ENCODE measurements at regions not wholly inside any gene's neighbourhood (a gene's known extent, or its start where the extent isn't known, plus 50 kb on each side); places are given as distances from the start of the nearest gene placed in this dataset.
"Not testable (repeated sequence)": the region's sequence is repeated elsewhere in the genome, so short reads cannot be mapped to it uniquely, and the experiment has no call there.

DNA sequence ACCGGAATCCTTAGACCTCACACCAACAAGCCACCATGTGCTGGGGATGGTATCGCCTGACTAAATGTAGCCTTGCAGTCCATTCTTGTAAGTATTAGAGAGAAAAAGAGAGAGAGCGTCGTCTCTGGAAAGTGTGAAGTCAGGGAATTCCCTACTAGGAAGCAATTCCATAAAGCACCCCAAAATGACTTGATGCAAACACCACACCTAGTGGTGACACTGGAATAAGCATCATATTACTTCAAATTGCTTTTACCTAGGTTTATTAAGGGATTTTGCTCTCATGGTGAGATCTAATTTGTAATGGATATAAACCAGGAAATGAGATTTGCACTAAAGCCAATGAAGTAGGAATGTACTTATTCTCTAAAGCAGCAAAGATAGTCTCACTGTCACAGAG is 111.4 kb upstream of the METTL9 start:
- DNase-seq; H3K27me3 ChIP-seq (replicated peaks; ENCODE audit: control insufficient read depth, insufficient read depth, low read length, poor library complexity, severe bottlenecking); H3K27ac ChIP-seq (ENCODE audit: insufficient read depth, low read length, poor library complexity, severe bottlenecking); H3K36me3 ChIP-seq (ENCODE audit: control insufficient read depth, insufficient read depth, low read length); H3K9me3 ChIP-seq (ENCODE audit: control insufficient read depth, low read length); H3K4me3 ChIP-seq (ENCODE audit: insufficient read depth, low read depth, low read length, poor library complexity, severe bottlenecking); H3K4me1 ChIP-seq (ENCODE audit: control insufficient read depth, insufficient read depth, low read length, poor library complexity, severe bottlenecking): not testable (repeated sequence)

DNA sequence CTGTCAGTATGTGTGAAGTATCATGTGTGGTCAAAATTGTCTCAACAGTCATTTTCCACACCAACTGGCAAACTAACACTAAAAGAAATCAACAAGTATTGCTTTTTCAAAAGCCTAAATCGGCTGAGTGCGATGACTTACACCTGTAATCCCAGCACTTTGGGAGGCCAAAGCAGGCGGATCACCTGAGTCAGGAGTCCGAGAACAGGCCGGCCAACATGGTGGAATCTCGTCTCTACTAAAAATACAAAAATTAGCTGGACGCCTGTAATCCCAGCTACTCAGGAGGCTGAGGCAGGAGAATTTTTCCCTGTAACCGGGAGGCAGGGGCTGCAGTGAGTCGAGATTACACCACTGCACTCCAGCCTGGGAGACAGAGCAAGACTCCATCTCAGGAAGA is 100.3 kb upstream of the METTL9 start:
- H3K27me3 ChIP-seq (replicated peaks; ENCODE audit: control insufficient read depth, insufficient read depth, low read length, poor library complexity, severe bottlenecking); H3K9me3 ChIP-seq (ENCODE audit: control insufficient read depth, low read length); DNase-seq; H3K4me1 ChIP-seq (ENCODE audit: control insufficient read depth, insufficient read depth, low read length, poor library complexity, severe bottlenecking); H3K4me3 ChIP-seq (ENCODE audit: insufficient read depth, low read depth, low read length, poor library complexity, severe bottlenecking); H3K27ac ChIP-seq (ENCODE audit: insufficient read depth, low read length, poor library complexity, severe bottlenecking); H3K36me3 ChIP-seq (ENCODE audit: control insufficient read depth, insufficient read depth, low read length): not testable (repeated sequence)

DNA sequence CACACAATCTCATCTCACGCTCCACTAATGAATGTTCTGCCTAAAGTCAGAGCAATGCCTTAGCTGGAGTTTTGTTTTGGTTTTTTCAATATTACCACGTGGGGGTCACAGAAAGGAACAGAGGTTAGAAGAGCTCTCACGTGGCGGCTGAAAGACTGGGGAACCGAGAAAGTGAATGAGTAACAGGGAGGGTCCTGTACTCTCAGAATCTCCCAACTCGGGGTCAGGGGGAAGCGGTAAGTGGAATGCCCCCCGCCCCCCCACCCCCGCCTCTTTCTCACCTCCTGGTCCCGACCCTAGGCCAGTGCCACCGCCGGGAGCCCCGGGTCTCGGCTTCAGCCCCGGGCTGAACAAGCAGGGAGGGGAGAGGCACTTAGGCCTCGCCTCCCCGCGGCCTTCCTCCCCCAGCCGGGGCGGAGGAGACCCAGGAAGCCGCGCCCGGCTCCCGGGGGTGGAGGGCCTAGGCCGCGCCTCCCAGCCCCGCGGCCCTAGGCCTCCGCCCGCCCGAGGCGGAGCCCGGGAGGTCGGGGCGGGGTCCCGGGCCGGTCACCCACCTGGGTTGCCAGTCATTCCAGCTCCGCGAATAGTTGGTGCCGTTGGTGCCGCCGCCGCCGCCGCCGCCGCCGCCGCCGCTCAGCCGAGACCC is 98.0 kb upstream of the METTL9 start:
- not testable (repeated sequence) for H3K4me1 ChIP-seq (ENCODE audit: control insufficient read depth, insufficient read depth, low read length, poor library complexity, severe bottlenecking); H3K36me3 ChIP-seq (ENCODE audit: control insufficient read depth, insufficient read depth, low read length); H3K9me3 ChIP-seq (ENCODE audit: control insufficient read depth, low read length); H3K27me3 ChIP-seq (replicated peaks; ENCODE audit: control insufficient read depth, insufficient read depth, low read length, poor library complexity, severe bottlenecking)
- peak overlapping the region; percentile 98 for H3K4me3 ChIP-seq (ENCODE audit: insufficient read depth, low read depth, low read length, poor library complexity, severe bottlenecking)
- peak overlapping the region; percentile 97 for H3K27ac ChIP-seq (ENCODE audit: insufficient read depth, low read length, poor library complexity, severe bottlenecking)
- peak; percentile 53 to 69 (median 59) for DNase-seq

DNA sequence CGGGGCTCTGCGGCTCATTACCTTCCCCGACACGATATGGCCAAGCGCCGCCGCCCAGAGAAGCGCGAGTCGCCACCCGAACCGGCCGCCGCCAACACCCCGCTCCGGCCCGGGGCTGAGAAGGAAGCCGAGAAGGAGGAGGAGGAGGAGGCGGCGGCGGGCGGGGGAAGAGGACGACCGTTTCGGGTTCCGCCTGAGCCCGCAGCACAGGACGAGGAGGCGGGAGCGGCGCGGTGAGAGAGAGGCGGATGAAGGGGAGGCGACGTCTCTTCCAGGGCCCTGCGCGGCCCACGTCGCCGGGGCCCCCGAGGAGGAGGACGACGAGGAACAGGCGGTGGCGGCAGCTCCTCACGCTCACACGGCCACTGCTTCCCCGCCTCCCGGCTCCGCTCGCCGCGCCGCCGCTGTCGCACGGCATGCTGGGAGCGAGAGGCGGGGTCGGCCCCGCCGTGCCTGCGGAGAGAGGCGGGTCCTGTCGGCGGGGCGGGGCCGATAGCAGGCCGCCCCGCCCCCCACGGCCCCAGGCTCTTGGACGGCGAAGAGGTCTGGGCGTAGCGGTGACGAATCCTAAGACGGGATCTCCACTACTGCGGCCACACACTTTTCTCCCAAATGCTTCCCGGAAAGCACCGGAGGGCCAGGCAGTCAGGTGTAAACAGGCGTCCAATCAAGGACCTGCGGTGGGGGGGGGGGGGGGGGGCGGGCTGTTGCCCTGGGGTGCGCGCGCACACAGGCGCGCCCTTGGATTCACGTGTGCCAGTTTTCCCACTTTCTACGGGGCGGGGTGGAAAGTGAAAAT is 97.3 kb upstream of the METTL9 start:
- Histone ChIP-seq H3K4me1 (ENCODE audit: control insufficient read depth, insufficient read depth, low read length, poor library complexity, severe bottlenecking) (no peaks in the 10 kb centered on the region), H3K36me3 (ENCODE audit: control insufficient read depth, insufficient read depth, low read length) (no peaks in the 10 kb centered on the region), H3K27ac (ENCODE audit: insufficient read depth, low read length, poor library complexity, severe bottlenecking) (peak overlapping the region; percentile 97), H3K4me3 (ENCODE audit: insufficient read depth, low read depth, low read length, poor library complexity, severe bottlenecking) (peak overlapping the region; percentile 98), H3K27me3 (replicated peaks; ENCODE audit: control insufficient read depth, insufficient read depth, low read length, poor library complexity, severe bottlenecking) (no peaks in the 10 kb centered on the region), H3K9me3 (ENCODE audit: control insufficient read depth, low read length) (no peaks in the 10 kb centered on the region)
- peak; percentile 76 to 90 (median 85) for DNase-seq

DNA sequence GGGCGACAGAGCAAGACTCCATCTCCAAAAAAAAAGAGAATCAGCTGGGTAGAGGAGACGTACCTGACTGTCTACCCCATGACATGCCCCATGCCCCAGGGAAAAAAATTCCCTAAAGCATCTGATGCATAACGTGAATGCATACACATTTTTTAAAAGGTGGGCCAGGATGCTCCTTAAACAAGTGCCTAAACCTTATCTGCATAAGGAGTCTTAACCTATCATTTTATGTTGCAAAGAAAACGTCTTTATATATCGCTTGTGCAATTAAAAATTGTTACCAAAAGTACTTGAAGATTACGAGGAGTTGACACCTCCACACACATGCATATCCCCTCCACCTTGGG is 95.8 kb upstream of the METTL9 start:
- H3K36me3 ChIP-seq (ENCODE audit: control insufficient read depth, insufficient read depth, low read length); H3K4me1 ChIP-seq (ENCODE audit: control insufficient read depth, insufficient read depth, low read length, poor library complexity, severe bottlenecking); H3K9me3 ChIP-seq (ENCODE audit: control insufficient read depth, low read length); H3K27me3 ChIP-seq (replicated peaks; ENCODE audit: control insufficient read depth, insufficient read depth, low read length, poor library complexity, severe bottlenecking); H3K4me3 ChIP-seq (ENCODE audit: insufficient read depth, low read depth, low read length, poor library complexity, severe bottlenecking); DNase-seq; H3K27ac ChIP-seq (ENCODE audit: insufficient read depth, low read length, poor library complexity, severe bottlenecking): not testable (repeated sequence)

DNA sequence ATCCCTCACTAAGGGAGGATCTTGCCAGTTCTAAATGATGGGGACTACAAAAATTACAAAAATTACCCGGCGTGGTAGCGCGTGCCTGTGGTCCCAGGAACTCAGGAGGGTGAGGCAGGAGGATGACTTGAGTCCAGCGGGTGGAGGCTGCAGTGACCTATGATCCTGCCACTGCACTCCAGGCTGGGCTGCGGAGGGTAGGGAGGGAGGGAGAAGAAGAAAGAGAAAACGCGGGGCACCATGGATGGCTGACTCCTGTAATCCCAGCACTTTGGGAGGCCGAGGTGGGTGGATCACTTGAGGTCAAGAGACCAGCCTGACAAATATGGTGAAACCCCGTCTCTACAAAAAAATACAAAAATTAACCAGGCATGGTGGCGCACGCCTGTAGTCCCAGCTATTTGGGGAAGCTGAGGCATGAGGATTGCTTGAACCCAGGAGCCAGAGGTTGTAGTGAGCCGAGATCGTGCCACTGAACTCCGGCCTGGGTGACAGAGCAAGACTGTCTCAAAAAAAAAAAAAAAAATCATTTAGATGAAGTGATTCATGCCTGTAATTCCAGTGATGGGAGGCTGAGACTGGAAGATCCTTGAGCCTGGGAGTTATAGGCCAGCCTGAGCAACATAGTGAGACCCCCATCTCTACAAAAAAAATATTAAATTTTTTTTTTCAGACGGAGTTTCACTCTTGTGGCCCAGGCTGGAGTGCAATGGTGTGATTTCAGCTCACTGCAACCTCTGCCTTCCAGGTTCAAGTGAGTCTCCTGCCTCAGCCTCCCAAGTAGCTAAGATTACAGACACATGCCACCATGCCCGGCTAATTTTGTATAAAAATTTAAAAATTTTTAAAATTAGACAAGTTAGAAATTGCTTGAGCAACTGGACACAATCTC is 95.2 kb upstream of the METTL9 start:
- H3K36me3 ChIP-seq (ENCODE audit: control insufficient read depth, insufficient read depth, low read length); H3K9me3 ChIP-seq (ENCODE audit: control insufficient read depth, low read length); H3K27ac ChIP-seq (ENCODE audit: insufficient read depth, low read length, poor library complexity, severe bottlenecking); H3K27me3 ChIP-seq (replicated peaks; ENCODE audit: control insufficient read depth, insufficient read depth, low read length, poor library complexity, severe bottlenecking); H3K4me1 ChIP-seq (ENCODE audit: control insufficient read depth, insufficient read depth, low read length, poor library complexity, severe bottlenecking); DNase-seq; H3K4me3 ChIP-seq (ENCODE audit: insufficient read depth, low read depth, low read length, poor library complexity, severe bottlenecking): not testable (repeated sequence)

DNA sequence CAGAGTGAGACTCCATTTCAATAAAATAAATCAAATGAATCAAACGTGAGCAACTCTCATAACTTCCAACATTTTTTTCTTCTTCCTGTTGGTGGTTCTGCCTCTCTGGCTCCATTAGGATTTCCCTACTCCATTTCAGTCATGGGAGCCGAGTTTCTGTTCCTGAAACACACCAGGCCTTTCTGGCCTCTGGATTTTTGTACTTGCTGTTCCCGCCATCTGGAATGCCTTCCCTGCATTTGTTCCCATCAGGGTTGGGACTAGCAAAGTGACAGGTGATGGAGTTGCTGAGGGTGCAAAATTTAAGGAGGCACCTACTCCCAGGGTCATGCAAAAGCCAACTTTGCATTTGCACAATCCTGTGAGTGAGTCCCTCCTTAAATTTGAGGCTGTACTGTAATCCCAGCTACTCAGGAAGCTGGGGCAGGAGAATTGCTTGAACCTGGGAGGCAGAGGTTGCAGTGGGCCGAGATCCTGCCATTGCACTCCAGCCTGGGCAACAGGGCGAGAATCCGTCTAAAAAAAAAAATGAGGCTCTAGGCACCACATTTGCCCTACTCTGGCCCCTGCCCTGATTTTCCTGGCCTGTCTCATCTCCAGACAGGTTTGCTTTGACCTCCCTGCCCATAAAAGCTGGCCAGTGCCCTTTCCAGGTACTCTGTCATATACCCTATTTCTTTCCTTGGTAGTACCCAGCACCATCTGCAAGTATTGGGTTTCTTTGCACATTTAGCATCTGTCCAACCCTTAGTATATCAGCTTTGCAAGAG is 93.4 kb upstream of the METTL9 start:
- H3K9me3 ChIP-seq (ENCODE audit: control insufficient read depth, low read length); H3K4me3 ChIP-seq (ENCODE audit: insufficient read depth, low read depth, low read length, poor library complexity, severe bottlenecking); DNase-seq; H3K4me1 ChIP-seq (ENCODE audit: control insufficient read depth, insufficient read depth, low read length, poor library complexity, severe bottlenecking); H3K36me3 ChIP-seq (ENCODE audit: control insufficient read depth, insufficient read depth, low read length); H3K27ac ChIP-seq (ENCODE audit: insufficient read depth, low read length, poor library complexity, severe bottlenecking); H3K27me3 ChIP-seq (replicated peaks; ENCODE audit: control insufficient read depth, insufficient read depth, low read length, poor library complexity, severe bottlenecking): not testable (repeated sequence)

DNA sequence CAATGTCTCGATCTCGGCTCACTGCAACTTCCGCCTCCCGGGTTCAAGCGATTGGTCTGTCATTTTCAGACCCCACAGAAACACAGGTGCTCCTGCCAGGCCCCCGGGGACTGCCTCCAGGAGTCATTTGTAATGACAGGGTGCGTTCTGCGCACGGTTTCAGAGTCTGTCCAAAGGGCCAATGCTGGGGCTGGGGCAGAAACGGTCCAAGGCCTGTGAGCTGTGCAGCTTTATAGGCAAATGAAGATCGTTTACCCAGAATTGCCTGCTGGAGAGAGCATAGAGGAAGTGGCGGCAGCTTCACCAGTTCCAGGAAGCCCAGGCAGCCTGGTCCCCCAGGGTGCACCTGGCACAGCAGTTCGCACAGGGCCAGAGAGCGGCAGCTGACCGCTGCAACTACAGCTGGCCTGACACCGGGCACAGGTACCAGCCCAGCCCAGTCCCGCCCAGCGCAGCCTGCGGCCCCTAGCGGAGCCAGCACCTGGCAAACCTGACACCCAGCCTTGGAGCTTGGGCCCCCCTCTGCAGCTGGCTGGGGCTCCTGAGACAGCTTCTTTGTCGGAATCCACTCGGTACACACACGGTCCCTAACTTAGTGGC is 92.4 kb upstream of the METTL9 start:
- DNase-seq = peak in 1 of 3 donors; percentile 26
- H3K4me1 ChIP-seq (ENCODE audit: control insufficient read depth, insufficient read depth, low read length, poor library complexity, severe bottlenecking) = not testable (repeated sequence)
- H3K4me3 ChIP-seq (ENCODE audit: insufficient read depth, low read depth, low read length, poor library complexity, severe bottlenecking) = peak overlapping the region; percentile 41

DNA sequence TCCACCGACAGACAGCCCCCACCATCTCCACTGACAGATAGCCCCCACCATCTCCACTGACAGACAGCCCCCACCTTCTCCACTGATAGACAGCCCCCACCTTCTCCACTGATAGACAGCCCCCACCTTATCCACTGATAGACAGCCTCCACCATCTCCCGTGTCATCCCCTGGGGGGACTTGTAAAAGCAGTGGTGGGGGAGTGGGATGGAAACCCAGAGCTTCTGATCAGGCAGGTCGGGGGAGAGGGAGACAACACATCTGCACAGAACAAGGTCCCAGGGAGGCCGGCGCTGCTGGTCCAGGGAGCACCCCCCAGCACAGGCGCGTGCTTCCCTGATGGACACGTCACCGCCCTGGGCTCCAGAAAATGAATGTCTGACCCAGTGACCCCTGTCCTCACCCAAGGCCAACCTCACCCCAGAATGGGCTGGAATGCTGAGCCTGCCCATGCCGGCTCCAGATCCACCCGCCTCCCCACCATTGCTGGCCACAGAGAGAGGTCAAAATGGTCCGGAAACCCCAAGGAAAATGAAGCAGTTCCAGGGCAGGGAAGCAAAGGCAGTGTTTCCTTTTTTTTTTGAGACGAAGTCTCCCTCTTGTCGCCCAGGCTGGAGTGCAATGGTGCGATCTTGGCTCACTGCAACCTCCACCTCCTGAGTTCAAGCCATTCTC is 91.6 kb upstream of the METTL9 start:
- not testable (repeated sequence) for H3K36me3 ChIP-seq (ENCODE audit: control insufficient read depth, insufficient read depth, low read length); H3K9me3 ChIP-seq (ENCODE audit: control insufficient read depth, low read length); H3K27me3 ChIP-seq (replicated peaks; ENCODE audit: control insufficient read depth, insufficient read depth, low read length, poor library complexity, severe bottlenecking); H3K4me1 ChIP-seq (ENCODE audit: control insufficient read depth, insufficient read depth, low read length, poor library complexity, severe bottlenecking)
- peak overlapping the region; percentile 41 for H3K4me3 ChIP-seq (ENCODE audit: insufficient read depth, low read depth, low read length, poor library complexity, severe bottlenecking)
- DNase-seq = peak in 1 of 3 donors; percentile 35
- H3K27ac ChIP-seq (ENCODE audit: insufficient read depth, low read length, poor library complexity, severe bottlenecking) = peak overlapping the region; percentile 51

More for the DNA sequence above, 92.4 kb upstream of the METTL9 start:
- not testable (repeated sequence) for H3K36me3 ChIP-seq (ENCODE audit: control insufficient read depth, insufficient read depth, low read length); H3K27me3 ChIP-seq (replicated peaks; ENCODE audit: control insufficient read depth, insufficient read depth, low read length, poor library complexity, severe bottlenecking); H3K9me3 ChIP-seq (ENCODE audit: control insufficient read depth, low read length)
- peak overlapping the region; percentile 51 for H3K27ac ChIP-seq (ENCODE audit: insufficient read depth, low read length, poor library complexity, severe bottlenecking)
